Spleen (tissue), 7 donors: ENCODE measurements at regions not wholly inside any gene's neighbourhood (a gene's known extent, or its start where the extent isn't known, plus 50 kb on each side); places are given as distances from the start of the nearest gene placed in this dataset.

Source experiments
- CTCF ChIP-seq, 11 experiments: fragments of 200-600 bp in 7 of 11; fragments of 450-650 bp in 4 of 11; sonication (generic) in 4 of 11; IDR thresholded peaks in 8 of 11; conservative IDR thresholded peaks in 3 of 11; 1 replicate in 7 of 11; 2 replicates in 4 of 11; pipeline versions ENCODE4 v1.4.0 to v1.8.0; 2016 to 2021; ENCODE audit warnings: antibody characterized with exemption in 11 of 11, inconsistent platforms in 4 of 11, mild to moderate bottlenecking in 1 of 11
- POLR2A ChIP-seq, 3 donors: fragments of 450-650 bp; IDR thresholded peaks; one replicate each; pipeline ENCODE4 v1.5.1; 2017; ENCODE audit warnings: antibody characterized with exemption in 3 of 3, mild to moderate bottlenecking in 1 of 3
- POLR2AphosphoS5 ChIP-seq, 3 donors: sonication (generic); formaldehyde crosslinking; IDR thresholded peaks; one replicate each; pipeline ENCODE4 v1.5.1; 2017; ENCODE audit warnings: antibody characterized with exemption in 3 of 3
- donor health status: DM: no; HTN: no; CAD: no; lungs with moderate emphysema.
- donor health status: DM: no; HTN: no; CAD: no.
- donor health status: DM: no; HTN: no; CAD: no.

DNA sequence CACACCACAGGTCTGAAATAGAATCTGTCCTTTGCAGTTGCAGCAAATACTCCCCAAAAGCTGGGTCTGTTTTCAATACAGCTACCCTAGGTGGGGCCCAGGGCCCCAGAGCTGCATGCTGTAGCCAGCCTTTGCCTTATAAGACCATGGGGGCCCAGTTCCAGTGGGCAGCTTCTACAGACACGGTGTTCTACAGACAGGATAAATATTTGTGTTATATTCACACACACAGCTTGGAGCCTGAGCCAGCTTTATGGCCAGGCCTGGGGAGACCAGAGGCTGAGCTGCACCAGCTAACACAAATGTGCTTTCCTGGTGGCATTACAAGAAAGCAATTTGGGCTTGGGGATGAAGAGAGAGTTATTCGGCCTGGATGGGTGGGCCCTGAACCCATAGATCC, 151.8 kb upstream of the NCAM1 start:
- TF ChIP-seq CTCF (IDR thresholded peaks at IDR 0.05 in 8 of 11, conservative IDR thresholded peaks at IDR 0.05 in 3 of 11) (no peak), POLR2A (IDR thresholded peaks at IDR 0.05) (no peak), POLR2AphosphoS5 (IDR thresholded peaks at IDR 0.05) (no peak)
